PC-3 (cell line): ENCODE measurements at regions not wholly inside any gene's neighbourhood (a gene's known extent, or its start where the extent isn't known, plus 50 kb on each side); places are given as distances from the start of the nearest gene placed in this dataset.
A peak's percentile ranks its signal among the peaks of the same experiment; 100 is the strongest.

Source experiments
- ATAC-seq: fragments of 200-7000 bp; cut with Tn5 transposase; 2 replicates; pipeline ENCODE4 v1.9.1; 2020; ENCODE audit warnings: mild to moderate bottlenecking, moderate library complexity
- BruUV-seq: library from RNA; stranded (reverse); fragments of 400-500 nt; replicated peaks from 2 replicates; lab custom pipeline; 2021; lab: Mats Ljungman, UMichigan
- CTCF ChIA-PET: fragments of 300-600 bp; sonication (Branson Sonifier 250); formaldehyde crosslinking; loops from one replicate; lab custom pipeline; 2022; ENCODE audit warnings: antibody characterized with exemption; lab: Charles Lee
- POLR2A ChIA-PET: fragments of 300-600 bp; sonication (Branson Sonifier 250); formaldehyde crosslinking; loops from one replicate; lab custom pipeline; 2022; ENCODE audit warnings: antibody characterized with exemption; ENCODE audit not compliant: unreplicated experiment; lab: Charles Lee
- DNase-seq: peaks from one replicate; pipeline ENCODE4 v3.0.0-alpha.2; 2015
- H2AFZ ChIP-seq: fragments of 300-600 bp; sonication (generic); 2 replicates; pipeline ENCODE4 v1.6.0; 2016; ENCODE audit warnings: antibody characterized with exemption, low read length
- H3F3A ChIP-seq: fragments of 300-600 bp; sonication (generic); one replicate; pipeline ENCODE4 v1.6.0; 2017; ENCODE audit warnings: antibody characterized with exemption, low read length, control low read depth, mild to moderate bottlenecking; ENCODE audit not compliant: unreplicated experiment
- H3K27ac ChIP-seq: fragments of 300-600 bp; sonication (generic); 2 replicates; pipeline ENCODE4 v1.5.1; 2016; ENCODE audit warnings: mild to moderate bottlenecking, low read length
- H3K27me3 ChIP-seq: fragments of 300-600 bp; sonication (generic); 2 replicates; pipeline ENCODE4 v1.6.1; 2016; ENCODE audit warnings: low read length, mixed read lengths
- H3K36me3 ChIP-seq: fragments of 300-600 bp; sonication (generic); 2 replicates; pipeline ENCODE4 v1.6.1; 2016; ENCODE audit warnings: low read depth, mixed run types, low read length, mixed read lengths
- H3K4me1 ChIP-seq: fragments of 300-600 bp; sonication (generic); 2 replicates; pipeline ENCODE4 v1.5.1; 2016; ENCODE audit warnings: low read length; ENCODE audit not compliant: insufficient read depth
- H3K4me2 ChIP-seq: fragments of 300-600 bp; sonication (generic); 2 replicates; pipeline ENCODE4 v1.6.0; 2016; ENCODE audit warnings: low read length
- H3K4me3 ChIP-seq: fragments of 300-600 bp; sonication (generic); 2 replicates; pipeline ENCODE4 v1.5.1; 2016; ENCODE audit warnings: mild to moderate bottlenecking, low read length, mixed read lengths
- H3K79me2 ChIP-seq: fragments of 300-600 bp; sonication (generic); 2 replicates; pipeline ENCODE4 v1.6.1; 2017; ENCODE audit warnings: low read length, mixed read lengths
- H3K9ac ChIP-seq: fragments of 300-600 bp; sonication (generic); 2 replicates; pipeline ENCODE4 v1.6.0; 2016; ENCODE audit warnings: mild to moderate bottlenecking, low read length
- H3K9me2 ChIP-seq: fragments of 300-600 bp; sonication (generic); replicated peaks from 2 replicates; pipeline ENCODE4 v1.6.1; 2016; ENCODE audit warnings: mixed run types, low read length, mixed read lengths
- H3K9me3 ChIP-seq: fragments of 300-600 bp; sonication (generic); 2 replicates; pipeline ENCODE4 v1.6.1; 2016; ENCODE audit warnings: low read length, mixed read lengths
- H4K20me1 ChIP-seq: fragments of 300-600 bp; sonication (generic); 2 replicates; pipeline ENCODE4 v1.6.1; 2016; ENCODE audit warnings: low read length, mixed read lengths
- EZH2 ChIP-seq: fragments of 300-600 bp; sonication (generic); IDR thresholded peaks from one replicate; pipeline ENCODE4 v1.6.1; 2017; ENCODE audit warnings: antibody characterized with exemption, mild to moderate bottlenecking, low read length; ENCODE audit not compliant: unreplicated experiment
- EZH2phosphoT487 ChIP-seq: fragments of 300-600 bp; sonication (generic); IDR thresholded peaks from 2 replicates; pipeline ENCODE4 v1.6.1; 2018; ENCODE audit warnings: mild to moderate bottlenecking, antibody characterized with exemption, low read length, borderline replicate concordance
- intact Hi-C: fragments of 100-400 bp; cut with micrococcal nuclease; formaldehyde crosslinking; loops from 2 replicates; pipeline ENCODE4 v1.9.0; 2023
- TF ChIP-seq, protein P1 (sequence below): fragments of 300-600 bp; sonication (generic); conservative IDR thresholded peaks from 2 replicates; pipeline ENCODE4 v1.5.1; 2017; ENCODE audit warnings: antibody characterized with exemption, low read depth, mild to moderate bottlenecking, low read length

- H3K4me3 ChIP-seq: no peak overlapping the region
- CTCF ChIA-PET: no interaction called here
- intact Hi-C loops: no loop called here
- no peaks in the 10 kb centered on the region for H3K79me2 ChIP-seq
- ATAC-seq (no peak), DNase-seq (no peak)
- POLR2A ChIA-PET: no interaction called here
- H2AFZ ChIP-seq: no peak overlapping the region
- no TSS peak for BruUV-seq
- no peaks in the 10 kb centered on the region for H3K9me3 ChIP-seq
- no peak overlapping the region for H3K4me2 ChIP-seq
- no peak overlapping the region for H3K27ac ChIP-seq
- H3F3A ChIP-seq: no peaks in the 10 kb centered on the region
- no peaks in the 10 kb centered on the region for H3K36me3 ChIP-seq
- no peak overlapping the region for H3K9ac ChIP-seq
- no peaks in the 10 kb centered on the region for H3K9me2 ChIP-seq
- H3K27me3 ChIP-seq: no peaks in the 10 kb centered on the region
- TF ChIP-seq EZH2phosphoT487: no peak
- TF ChIP-seq, protein P1, sequence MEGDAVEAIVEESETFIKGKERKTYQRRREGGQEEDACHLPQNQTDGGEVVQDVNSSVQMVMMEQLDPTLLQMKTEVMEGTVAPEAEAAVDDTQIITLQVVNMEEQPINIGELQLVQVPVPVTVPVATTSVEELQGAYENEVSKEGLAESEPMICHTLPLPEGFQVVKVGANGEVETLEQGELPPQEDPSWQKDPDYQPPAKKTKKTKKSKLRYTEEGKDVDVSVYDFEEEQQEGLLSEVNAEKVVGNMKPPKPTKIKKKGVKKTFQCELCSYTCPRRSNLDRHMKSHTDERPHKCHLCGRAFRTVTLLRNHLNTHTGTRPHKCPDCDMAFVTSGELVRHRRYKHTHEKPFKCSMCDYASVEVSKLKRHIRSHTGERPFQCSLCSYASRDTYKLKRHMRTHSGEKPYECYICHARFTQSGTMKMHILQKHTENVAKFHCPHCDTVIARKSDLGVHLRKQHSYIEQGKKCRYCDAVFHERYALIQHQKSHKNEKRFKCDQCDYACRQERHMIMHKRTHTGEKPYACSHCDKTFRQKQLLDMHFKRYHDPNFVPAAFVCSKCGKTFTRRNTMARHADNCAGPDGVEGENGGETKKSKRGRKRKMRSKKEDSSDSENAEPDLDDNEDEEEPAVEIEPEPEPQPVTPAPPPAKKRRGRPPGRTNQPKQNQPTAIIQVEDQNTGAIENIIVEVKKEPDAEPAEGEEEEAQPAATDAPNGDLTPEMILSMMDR: no peak
- no peak for TF ChIP-seq EZH2
- H4K20me1 ChIP-seq: no peaks in the 10 kb centered on the region
- no peaks in the 10 kb centered on the region for H3K4me1 ChIP-seq
Measured at GRCh38 chr2:14064346-14064745, 568.2 kb upstream of the LRATD1 start.

- Histone ChIP-seq H3K4me3 (no peak overlapping the region), H4K20me1 (no peaks in the 10 kb centered on the region), H3K9ac (no peak overlapping the region), H2AFZ (no peak overlapping the region), H3K4me1 (no peaks in the 10 kb centered on the region), H3K36me3 (no peaks in the 10 kb centered on the region), H3K79me2 (no peaks in the 10 kb centered on the region), H3K27ac (no peak overlapping the region), H3K9me2 (no peaks in the 10 kb centered on the region), H3K27me3 (no peaks in the 10 kb centered on the region; the same call in 1 of the 2 replicates), H3K9me3 (no peaks in the 10 kb centered on the region), H3K4me2 (no peak overlapping the region), H3F3A (no peaks in the 10 kb centered on the region)
- intact Hi-C loops: no loop called here
- ChIA-PET CTCF (no interaction called here), POLR2A (no interaction called here)
- TF ChIP-seq EZH2: no peak
- no peak for TF ChIP-seq EZH2phosphoT487
- TF ChIP-seq, protein P1: no peak
- DNase-seq (peak; percentile 32), ATAC-seq (no peak)
- BruUV-seq: no TSS peak
Measured at GRCh38 chr2:14072338-14072737, 560.2 kb upstream of the LRATD1 start.

- Histone ChIP-seq H3K36me3 (no peaks in the 10 kb centered on the region), H3K27ac (no peak overlapping the region), H3K79me2 (no peaks in the 10 kb centered on the region), H4K20me1 (no peaks in the 10 kb centered on the region), H3K9ac (no peak overlapping the region), H3F3A (no peaks in the 10 kb centered on the region), H3K9me2 (no peaks in the 10 kb centered on the region), H3K4me2 (no peak overlapping the region), H2AFZ (no peak overlapping the region), H3K4me3 (no peak overlapping the region), H3K9me3 (no peaks in the 10 kb centered on the region), H3K27me3 (no peaks in the 10 kb centered on the region; the same call in 1 of the 2 replicates), H3K4me1 (no peaks in the 10 kb centered on the region)
- no peak for DNase-seq
- BruUV-seq: no TSS peak
- intact Hi-C loops: no loop called here
- ATAC-seq: no peak
- ChIA-PET POLR2A (no interaction called here), CTCF (no interaction called here)
- TF ChIP-seq EZH2 (no peak), EZH2phosphoT487 (no peak)
- TF ChIP-seq, protein P1: no peak
Measured at GRCh38 chr2:14074691-14075090, 557.8 kb upstream of the LRATD1 start.
